Erythroblast (primary cell): ENCODE measurements at regions not wholly inside any gene's neighbourhood (a gene's known extent, or its start where the extent isn't known, plus 50 kb on each side); places are given as distances from the start of the nearest gene placed in this dataset.

ENCODE experiments used
- DNase-seq, 2 experiments: peaks; one replicate each; lab custom pipeline; 2025; lab: John Stamatoyannopoulos, UW
- GATA1 ChIP-seq: IDR thresholded peaks from 2 replicates; pipeline ENCODE4 v1.6.1; 2011; ENCODE audit warnings: low read depth, mild to moderate bottlenecking, control low read depth, low read length, moderate library complexity
- POLR2A ChIP-seq: IDR thresholded peaks from 2 replicates; pipeline ENCODE4 v1.6.1; 2011; ENCODE audit warnings: mild to moderate bottlenecking, low read length

GRCh38 chr3:162200836-162201235 lies 704.2 kb downstream of the OTOL1 start:
- TF ChIP-seq GATA1 (no peak), POLR2A (no peak)

GRCh38 chr3:162206648-162207047 lies 710.0 kb downstream of the OTOL1 start:
- no peak for TF ChIP-seq POLR2A
- no peak for TF ChIP-seq GATA1
- DNase-seq, result no peak

More at GRCh38 chr3:162200836-162201235, 704.2 kb downstream of the OTOL1 start:
- no peak for DNase-seq

- DNase-seq, result no peak
- TF ChIP-seq GATA1 (no peak), POLR2A (no peak)
These were observed 714.9 kb downstream of the OTOL1 start for GRCh38 chr3:162211470-162211869.

GRCh38 chr3:162213196-162213595 lies 716.6 kb downstream of the OTOL1 start:
- TF ChIP-seq GATA1, result no peak
- no peak for TF ChIP-seq POLR2A
- no peak for DNase-seq

- TF ChIP-seq POLR2A (no peak), GATA1 (no peak)
- DNase-seq, result no peak
These were observed 717.3 kb downstream of the OTOL1 start for GRCh38 chr3:162213956-162214355.

- no peak for DNase-seq
- TF ChIP-seq POLR2A (no peak), GATA1 (no peak)
These were observed 721.0 kb downstream of the OTOL1 start for GRCh38 chr3:162217647-162218046.

GRCh38 chr3:162218479-162218878 lies 721.9 kb downstream of the OTOL1 start:
- no peak for DNase-seq
- no peak for TF ChIP-seq GATA1
- TF ChIP-seq POLR2A, result no peak

GRCh38 chr3:162224746-162225145 lies 728.1 kb downstream of the OTOL1 start:
- no peak for TF ChIP-seq POLR2A
- no peak for DNase-seq

- no peak for DNase-seq
- TF ChIP-seq GATA1 (no peak), POLR2A (no peak)
These were observed 740.3 kb downstream of the OTOL1 start for GRCh38 chr3:162236949-162237348.

- DNase-seq, result no peak
- TF ChIP-seq POLR2A (no peak), GATA1 (no peak)
These were observed 754.2 kb downstream of the OTOL1 start for GRCh38 chr3:162250782-162251181.

GRCh38 chr3:162262129-162262528 lies 765.5 kb downstream of the OTOL1 start:
- TF ChIP-seq GATA1 (no peak), POLR2A (no peak)
- no peak for DNase-seq

GRCh38 chr3:162263596-162263995 lies 767.0 kb downstream of the OTOL1 start:
- DNase-seq, result no peak
- no peak for TF ChIP-seq GATA1
- no peak for TF ChIP-seq POLR2A

- TF ChIP-seq GATA1 (no peak), POLR2A (no peak)
- DNase-seq, result no peak
These were observed 773.2 kb downstream of the OTOL1 start for GRCh38 chr3:162269636-162270458.

- no peak for DNase-seq
- no peak for TF ChIP-seq POLR2A
- TF ChIP-seq GATA1, result no peak
These were observed 777.5 kb downstream of the OTOL1 start for GRCh38 chr3:162274070-162274469.

GRCh38 chr3:162278834-162279233 lies 782.2 kb downstream of the OTOL1 start:
- no peak for TF ChIP-seq GATA1
- no peak for TF ChIP-seq POLR2A
- DNase-seq, result no peak

GRCh38 chr3:162285259-162285658 lies 788.7 kb downstream of the OTOL1 start:
- no peak for TF ChIP-seq POLR2A
- TF ChIP-seq GATA1, result no peak
- DNase-seq, result no peak
